HG03521 (cell line): ENCODE measurements at regions not wholly inside any gene's neighbourhood (a gene's known extent, or its start where the extent isn't known, plus 50 kb on each side); places are given as distances from the start of the nearest gene placed in this dataset.
"Not testable (repeated sequence)": the region's sequence is repeated elsewhere in the genome, so short reads cannot be mapped to it uniquely, and the experiment has no call there.

Experiments
- ATAC-seq: cut with Tn5 transposase; IDR thresholded peaks from one replicate; pipeline ENCODE4 v1.9.1; 2021; ENCODE audit warnings: mild to moderate bottlenecking, moderate library complexity; ENCODE audit not compliant: unreplicated experiment

- ATAC-seq: no peak
Observed at GRCh38 chr6:11851387-11851786, 72.8 kb upstream of the ADTRP start.

- ATAC-seq: no peak
Observed at GRCh38 chr6:11848852-11849731, 70.5 kb upstream of the ADTRP start.

DNA sequence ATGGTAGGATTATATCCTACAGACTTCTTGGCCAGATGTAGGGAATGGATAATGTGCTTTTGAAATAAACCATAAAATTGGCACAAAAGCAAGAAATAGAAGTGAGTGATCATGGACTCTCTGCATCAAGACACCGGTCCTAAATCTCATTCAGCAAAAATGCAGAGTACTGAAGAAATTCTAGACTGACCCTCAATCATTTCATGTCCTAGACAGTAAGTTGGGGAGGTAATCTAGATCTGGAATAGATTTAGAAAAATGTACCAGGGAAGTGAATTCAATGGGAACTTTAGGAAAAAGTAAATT lies 69.7 kb upstream of the ADTRP start:
- no peak for ATAC-seq

DNA sequence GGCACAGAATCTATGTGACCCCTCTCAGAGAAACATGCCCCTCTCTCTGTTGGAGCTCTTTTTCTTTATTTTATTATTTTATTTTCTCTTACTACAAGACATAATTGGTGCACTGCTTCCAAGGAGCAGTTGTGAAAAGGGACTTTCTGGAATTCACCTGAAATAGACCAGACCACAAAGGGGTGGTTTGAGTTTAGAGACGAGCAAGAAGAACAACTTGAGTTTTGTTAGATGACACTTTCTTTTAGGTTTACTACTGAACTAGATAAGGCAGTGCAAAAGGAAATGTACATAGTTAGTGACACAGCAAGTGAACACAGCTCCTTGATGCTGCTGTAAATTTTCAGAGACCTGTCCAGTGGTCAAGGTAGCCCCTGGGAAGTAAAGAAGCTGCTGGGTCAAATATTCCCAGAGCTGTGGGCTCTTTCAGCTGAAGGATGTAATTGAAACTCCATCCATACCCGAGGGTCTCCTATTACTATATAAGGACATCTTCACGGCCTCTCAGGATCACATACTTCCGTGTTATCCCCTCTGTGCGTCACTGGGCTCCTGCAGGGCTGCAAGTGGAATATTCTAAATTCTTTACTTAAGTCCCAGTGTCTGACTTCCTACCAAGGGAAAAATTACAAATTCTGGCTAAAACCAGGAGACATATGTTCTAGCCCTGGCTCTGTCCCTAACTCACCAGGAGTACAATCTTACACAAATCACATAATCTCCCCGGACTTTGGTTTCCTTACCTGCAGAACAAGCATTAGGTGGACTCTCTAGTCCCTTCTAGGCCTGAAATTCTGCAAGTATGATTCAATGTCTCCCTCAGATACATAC lies 69.1 kb upstream of the ADTRP start:
- no peak for ATAC-seq

DNA sequence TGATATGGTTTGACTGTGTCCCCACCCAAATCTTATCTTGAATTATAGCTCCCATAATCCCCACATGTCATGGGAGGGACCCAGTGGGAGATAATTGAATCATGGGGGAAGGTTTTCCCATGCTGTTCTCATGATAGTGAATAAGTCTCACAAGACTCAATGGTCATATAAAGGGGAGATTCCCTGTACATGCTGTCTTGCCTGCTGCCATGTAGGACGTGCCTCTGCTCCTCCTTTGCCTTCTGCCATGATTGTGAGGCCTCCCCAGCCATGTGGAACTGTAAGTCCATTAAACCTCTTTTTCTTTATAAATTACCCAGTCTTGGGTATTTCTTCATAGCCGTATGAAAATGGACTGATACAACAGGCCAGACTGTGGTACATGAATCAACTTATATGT lies 68.5 kb upstream of the ADTRP start:
- not testable (repeated sequence) for ATAC-seq

DNA sequence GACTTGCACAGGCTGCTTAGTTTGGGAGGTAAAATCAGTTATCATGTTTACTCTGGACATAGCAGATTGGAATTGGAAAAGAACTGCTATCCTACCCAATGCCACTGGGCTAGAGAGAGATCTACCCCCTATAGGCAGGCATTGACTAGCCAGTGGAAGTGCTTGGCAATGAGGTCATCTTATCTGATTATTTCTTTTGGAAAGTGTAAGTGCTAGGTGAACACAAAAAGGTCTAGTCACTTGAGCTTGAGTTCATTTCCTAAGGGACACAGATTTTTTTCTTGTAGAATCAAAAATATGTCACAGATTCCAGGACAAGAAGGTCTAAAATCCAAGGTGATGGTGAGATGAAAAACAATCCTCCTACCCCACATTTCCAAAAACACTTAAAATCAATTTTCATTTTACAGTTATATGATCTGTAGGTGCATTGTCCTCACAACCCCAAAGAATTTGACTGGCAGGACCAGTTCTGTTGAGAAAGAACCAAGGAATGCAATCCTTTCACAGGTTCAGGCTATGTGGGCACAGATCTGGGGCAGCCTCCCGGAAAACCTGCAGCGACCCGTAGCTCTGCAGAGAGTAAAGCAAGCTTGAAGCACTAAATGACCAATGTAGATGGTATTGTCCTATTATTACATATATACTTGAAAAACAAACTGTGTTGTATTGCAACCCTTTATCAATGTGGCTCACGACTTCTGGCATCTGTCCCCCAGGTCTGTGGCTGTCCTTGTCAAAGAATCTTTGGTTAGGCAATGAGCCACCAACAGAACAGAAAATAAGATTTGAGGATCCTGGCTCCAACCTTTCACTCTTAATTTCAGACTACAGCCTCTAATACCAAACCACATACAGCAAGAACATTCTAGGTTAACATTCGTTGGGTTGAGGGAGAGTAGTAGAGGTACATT lies 67.3 kb upstream of the ADTRP start:
- ATAC-seq: no peak

GRCh38 chr6:11842795-11843194 lies 64.2 kb upstream of the ADTRP start:
- not testable (repeated sequence) for ATAC-seq

DNA sequence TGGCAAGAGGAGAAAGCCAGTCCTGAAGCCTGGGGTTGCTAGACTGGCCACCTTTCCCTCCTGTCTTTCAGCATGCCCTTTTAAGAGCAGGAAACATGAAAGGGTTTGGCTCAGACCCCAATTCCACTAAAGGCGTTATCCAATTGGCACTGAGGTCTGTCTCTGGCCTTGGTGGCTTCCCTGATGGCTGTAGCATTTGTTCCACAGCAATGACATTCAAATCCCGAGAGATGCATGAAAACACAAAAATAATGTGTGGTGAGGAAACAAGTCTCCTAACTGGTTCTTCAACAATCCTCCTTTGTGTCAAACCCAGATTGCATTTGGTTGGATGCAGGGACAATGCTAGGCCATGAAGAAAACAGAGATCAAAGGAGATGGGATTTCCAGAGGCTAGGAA lies 56.5 kb upstream of the ADTRP start:
- no peak for ATAC-seq

- ATAC-seq: peak; percentile 67
Observed at GRCh38 chr6:11833626-11834592, 55.3 kb upstream of the ADTRP start.

GRCh38 chr6:11831653-11832052 lies 53.0 kb upstream of the ADTRP start:
- no peak for ATAC-seq

- ATAC-seq: no peak
Observed at GRCh38 chr6:11830520-11830919, 51.9 kb upstream of the ADTRP start.

GRCh38 chr6:11830105-11830504 lies 51.5 kb upstream of the ADTRP start:
- no peak for ATAC-seq

GRCh38 chr6:11828262-11828870 lies 49.8 kb upstream of the ADTRP start:
- no peak for ATAC-seq
